ENCODE measurements at regions not wholly inside any gene's neighbourhood (a gene's known extent, or its start where the extent isn't known, plus 50 kb on each side); places are given as distances from the start of the nearest gene placed in this dataset.
"Not testable (repeated sequence)": the region's sequence is repeated elsewhere in the genome, so short reads cannot be mapped to it uniquely, and the experiment has no call there.

DNA sequence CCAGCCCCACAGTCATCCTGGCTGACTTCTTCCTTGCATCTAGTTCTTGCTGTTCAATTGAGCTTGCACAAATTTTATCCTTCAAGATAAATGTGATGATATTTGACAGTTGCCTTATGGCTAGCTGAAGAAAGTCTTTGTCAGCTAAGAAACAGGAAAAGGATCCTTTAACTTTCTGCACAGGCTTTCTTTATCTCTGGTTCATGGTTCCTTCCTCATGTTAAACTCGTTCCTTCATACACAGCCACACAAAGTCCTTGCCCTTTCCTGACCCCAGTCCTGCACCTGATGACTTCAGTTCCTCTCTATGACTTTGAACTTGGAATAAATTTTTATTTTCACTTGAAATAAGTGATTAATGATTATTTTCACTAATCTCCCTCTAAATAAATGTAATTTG is 132.5 kb upstream of the PRSS3 start:
- peaks cover 10% of the 10 kb centered on the region for H3K27me3 Mint-ChIP-seq
- POLR2A ChIA-PET, result interaction anchor here (0.6 kb wide), 1 partner anchor 481 kb away, joined by 3 read pairs; no protein-coding TSS in a partner anchor

DNA sequence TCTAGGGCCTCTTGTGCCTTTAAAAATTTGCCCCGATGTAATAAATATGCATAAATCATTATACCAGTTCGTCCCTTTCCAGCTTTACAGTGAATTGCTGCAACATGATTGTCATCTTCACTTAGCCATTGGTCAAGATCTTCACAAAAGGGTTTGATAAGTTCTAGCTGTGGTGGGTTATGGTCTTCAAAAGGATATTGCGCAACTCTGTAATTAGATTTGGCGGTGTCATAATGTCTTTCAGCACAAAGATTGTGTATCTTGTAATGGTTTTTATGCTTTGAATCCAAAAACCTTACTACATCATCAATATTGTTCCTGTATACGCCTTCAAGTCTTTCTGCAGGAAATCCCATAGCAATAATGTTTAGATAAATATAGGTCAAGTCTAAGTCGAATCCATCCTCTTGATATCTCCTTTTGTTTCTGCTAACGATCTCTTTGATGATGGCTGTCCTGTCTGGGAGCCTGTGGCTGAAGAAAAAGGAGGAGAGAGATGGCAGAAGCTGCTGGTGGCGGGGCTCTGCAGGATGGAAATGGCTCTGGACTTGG is 119.1 kb upstream of the PRSS3 start:
- H3K4me3 Mint-ChIP-seq, result peak overlapping the region; percentile 79
- POLR2A ChIA-PET; H3K9me3 Mint-ChIP-seq; H3K4me1 Mint-ChIP-seq (ENCODE audit: low read depth); DNase-seq; H3K27ac Mint-ChIP-seq; H3K36me3 Mint-ChIP-seq; intact Hi-C loops (cut with micrococcal nuclease): not testable (repeated sequence)
- H3K27me3 Mint-ChIP-seq, result peaks cover 65% of the 10 kb centered on the region
- CTCF ChIA-PET, result interaction anchor here (1.4 kb wide), 1 partner anchor 52 kb away, joined by 7 read pairs; no protein-coding TSS in a partner anchor

More for the DNA sequence above, 132.5 kb upstream of the PRSS3 start:
- intact Hi-C loops (cut with micrococcal nuclease), result no loop called here
- CTCF ChIA-PET, result interaction anchor here (1.0 kb wide), 1 partner anchor 59 kb away, joined by 4 read pairs; no protein-coding TSS in a partner anchor
- no peaks in the 10 kb centered on the region for H3K9me3 Mint-ChIP-seq
- no peaks in the 10 kb centered on the region for H3K36me3 Mint-ChIP-seq
- H3K27ac Mint-ChIP-seq, result no peak overlapping the region
- H3K4me1 Mint-ChIP-seq (ENCODE audit: low read depth), result no peaks in the 10 kb centered on the region
- DNase-seq, result no peak
- H3K4me3 Mint-ChIP-seq, result no peak overlapping the region

DNA sequence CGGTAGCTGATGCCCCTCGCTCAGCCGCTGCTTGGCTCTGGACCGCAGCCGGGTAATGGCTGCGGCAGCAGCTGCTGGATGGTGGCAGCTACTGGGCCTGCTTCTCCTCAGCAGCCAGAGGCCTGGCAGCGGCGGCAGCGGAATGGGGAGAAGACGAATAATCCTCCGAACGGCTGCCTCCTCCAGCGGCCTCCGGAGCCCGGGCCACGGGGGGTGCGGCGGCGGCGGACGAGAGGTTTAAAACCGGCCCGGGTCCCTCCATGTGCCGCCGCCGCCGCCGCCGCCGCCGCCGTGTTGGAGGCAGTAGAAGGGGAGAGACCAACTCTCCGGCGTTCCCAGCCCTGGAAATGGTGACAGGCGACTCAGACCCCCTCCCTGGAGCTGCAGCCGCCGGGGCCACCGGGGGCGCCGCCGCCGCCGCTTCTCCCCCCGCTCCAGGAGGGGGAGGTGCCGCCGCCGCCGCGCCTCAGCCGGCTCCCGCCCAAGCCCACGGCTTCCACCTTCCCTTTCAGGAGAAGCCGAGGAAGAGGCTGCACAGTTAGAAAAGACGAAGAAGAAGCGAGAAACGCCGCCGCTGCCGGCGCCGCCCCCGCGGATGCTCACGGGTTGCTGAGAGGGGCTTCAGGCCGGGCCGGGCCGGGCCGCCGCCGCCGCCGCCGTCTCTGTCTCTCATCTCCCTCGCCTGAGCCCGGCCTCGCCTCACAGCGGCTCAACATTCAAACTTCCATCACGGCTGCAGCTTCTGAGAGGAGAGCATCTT is 118.4 kb upstream of the PRSS3 start:
- Mint-ChIP-seq H3K4me1 (ENCODE audit: low read depth) (peaks cover 9% of the 10 kb centered on the region), H3K36me3 (no peaks in the 10 kb centered on the region), H3K27me3 (peaks cover 62% of the 10 kb centered on the region), H3K27ac (no peak overlapping the region), H3K9me3 (no peaks in the 10 kb centered on the region), H3K4me3 (peak overlapping the region; percentile 79)
- POLR2A ChIA-PET, result no interaction called here
- peak; percentile 23 for DNase-seq
- CTCF ChIA-PET, result interaction anchor here (0.6 to 1.4 kb wide), 2 partner anchors 29 to 53 kb away, joined by 3 to 7 read pairs; no protein-coding TSS in a partner anchor
- intact Hi-C loops (cut with micrococcal nuclease), result no loop called here

DNA sequence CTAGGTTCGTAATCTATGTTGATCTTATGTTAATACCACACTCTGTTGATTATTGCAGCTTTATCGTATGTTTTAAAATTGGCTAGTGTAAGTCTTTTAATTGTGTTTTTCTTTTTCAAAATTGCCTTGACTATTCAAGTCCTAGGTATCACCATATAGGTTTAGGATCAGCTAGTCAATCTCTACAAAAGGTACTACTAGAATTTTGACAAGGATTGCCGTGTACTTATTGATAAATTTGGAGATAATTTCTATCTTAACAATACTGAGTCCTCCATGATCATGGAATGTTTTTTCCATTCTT is 117.9 kb upstream of the PRSS3 start:
- intact Hi-C loops (cut with micrococcal nuclease), result no loop called here
- Mint-ChIP-seq H3K4me1 (ENCODE audit: low read depth) (peaks cover 9% of the 10 kb centered on the region), H3K9me3 (no peaks in the 10 kb centered on the region), H3K36me3 (no peaks in the 10 kb centered on the region), H3K27ac (no peak overlapping the region), H3K4me3 (peak overlapping the region; percentile 79), H3K27me3 (peaks cover 63% of the 10 kb centered on the region)
- no peak for DNase-seq
- CTCF ChIA-PET, result interaction anchor here (0.6 to 1.4 kb wide), 2 partner anchors 29 to 54 kb away, joined by 3 to 7 read pairs; no protein-coding TSS in a partner anchor
- POLR2A ChIA-PET, result no interaction called here

DNA sequence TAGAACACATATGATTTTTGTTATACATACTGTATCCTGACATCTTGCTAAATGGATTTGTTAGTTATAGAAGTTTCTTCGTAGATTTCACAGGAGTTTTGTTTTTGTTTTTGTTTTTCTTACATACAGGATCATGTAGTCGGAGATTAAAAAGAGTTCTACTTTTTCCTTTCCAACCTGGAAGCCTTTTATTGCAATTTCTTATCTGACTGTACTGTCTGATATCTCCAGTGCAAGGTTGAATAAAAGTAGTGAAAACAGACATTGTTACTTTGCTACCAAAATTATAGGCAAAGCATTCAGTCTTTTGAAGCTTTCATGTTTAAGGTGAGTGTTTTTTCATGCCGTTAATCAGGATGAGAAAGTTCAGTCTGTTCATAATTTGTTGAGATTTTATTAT is 117.4 kb upstream of the PRSS3 start:
- Mint-ChIP-seq H3K36me3 (no peaks in the 10 kb centered on the region), H3K9me3 (no peaks in the 10 kb centered on the region), H3K4me3 (no peak overlapping the region), H3K27ac (no peak overlapping the region), H3K4me1 (ENCODE audit: low read depth) (peaks cover 9% of the 10 kb centered on the region), H3K27me3 (peaks cover 64% of the 10 kb centered on the region)
- DNase-seq, result no peak
- POLR2A ChIA-PET, result no interaction called here
- intact Hi-C loops (cut with micrococcal nuclease), result no loop called here
- CTCF ChIA-PET, result interaction anchor here (1.4 kb wide), 1 partner anchor 54 kb away, joined by 7 read pairs; no protein-coding TSS in a partner anchor

DNA sequence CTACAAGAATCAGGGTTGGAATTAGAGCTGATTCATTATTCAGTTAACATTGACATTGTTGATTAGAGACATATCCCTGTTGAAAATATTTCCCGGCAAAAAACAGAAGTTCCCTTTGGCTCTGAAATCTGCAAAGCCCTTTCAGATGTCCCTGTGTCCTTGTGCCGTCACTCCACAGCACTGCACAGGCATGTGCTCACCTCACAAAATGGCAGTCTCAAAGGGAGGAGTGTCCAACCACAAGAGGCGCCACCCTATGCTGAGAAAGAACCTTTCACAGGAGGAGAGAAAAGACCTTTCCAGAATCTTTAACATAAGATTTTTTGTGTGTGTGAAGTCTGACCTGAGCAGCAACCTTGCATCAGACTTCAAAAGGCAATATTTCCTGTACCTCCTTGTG is 112.8 kb upstream of the PRSS3 start:
- Mint-ChIP-seq H3K27me3 (peaks cover 48% of the 10 kb centered on the region), H3K36me3 (no peaks in the 10 kb centered on the region), H3K4me3 (no peak overlapping the region), H3K4me1 (ENCODE audit: low read depth) (no peaks in the 10 kb centered on the region), H3K27ac (no peak overlapping the region), H3K9me3 (no peaks in the 10 kb centered on the region)
- DNase-seq, result no peak
- CTCF ChIA-PET, result interaction anchor here (1.2 to 1.4 kb wide), 2 partner anchors 37 to 59 kb away, joined by 3 to 6 read pairs; no protein-coding TSS in a partner anchor
- POLR2A ChIA-PET, result no interaction called here
- intact Hi-C loops (cut with micrococcal nuclease), result no loop called here

DNA sequence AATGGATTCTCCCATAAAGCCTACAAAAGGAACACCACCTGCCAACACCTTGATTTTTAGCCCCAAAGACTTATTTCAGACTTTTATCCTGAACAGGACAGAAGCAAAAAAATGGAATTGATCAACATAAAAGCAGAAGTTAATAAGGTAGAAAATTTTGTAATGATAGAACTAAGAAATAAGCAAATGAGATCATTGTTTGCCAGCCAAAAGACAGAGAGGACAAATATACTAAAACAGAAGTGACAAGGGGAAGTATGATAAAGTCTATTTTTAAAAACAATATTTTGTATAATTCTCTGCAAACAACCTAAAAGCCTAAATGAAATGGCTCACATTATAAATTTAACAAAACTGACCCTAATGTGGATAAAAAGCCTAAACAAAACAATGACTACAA is 110.5 kb upstream of the PRSS3 start:
- Mint-ChIP-seq H3K4me3 (no peak overlapping the region), H3K27ac (no peak overlapping the region), H3K9me3 (no peaks in the 10 kb centered on the region), H3K27me3 (peaks cover 41% of the 10 kb centered on the region), H3K36me3 (no peaks in the 10 kb centered on the region), H3K4me1 (ENCODE audit: low read depth) (no peaks in the 10 kb centered on the region)
- no peak for DNase-seq
- intact Hi-C loops (cut with micrococcal nuclease), result no loop called here
- ChIA-PET CTCF (no interaction called here), POLR2A (no interaction called here)

DNA sequence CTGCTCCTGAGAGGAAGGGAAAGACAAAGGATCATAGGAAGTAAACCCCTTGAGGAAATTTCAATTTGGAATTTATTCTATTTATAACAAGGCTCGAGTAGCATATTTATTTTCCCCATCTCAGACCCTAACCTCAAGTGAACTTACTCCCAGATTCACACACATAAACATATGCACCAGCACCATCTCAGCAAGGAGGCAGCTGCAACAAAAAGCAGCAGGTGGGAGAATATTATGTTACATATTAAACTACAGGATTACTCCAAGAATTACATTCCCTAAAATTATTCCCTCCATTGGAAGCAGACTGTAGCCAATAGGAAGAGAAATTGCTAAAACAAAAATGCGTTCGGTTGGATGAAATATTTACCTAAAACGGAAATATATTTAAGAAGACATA is 108.4 kb upstream of the PRSS3 start:
- ChIA-PET CTCF (interaction anchor here (1.3 kb wide), 1 partner anchor 63 kb away, joined by 3 read pairs; no protein-coding TSS in a partner anchor), POLR2A (no interaction called here)
- no peak overlapping the region for H3K27ac Mint-ChIP-seq
- H3K36me3 Mint-ChIP-seq, result no peaks in the 10 kb centered on the region
- intact Hi-C loops (cut with micrococcal nuclease), result no loop called here
- H3K27me3 Mint-ChIP-seq, result peaks cover 32% of the 10 kb centered on the region
- no peak overlapping the region for H3K4me3 Mint-ChIP-seq
- H3K9me3 Mint-ChIP-seq, result no peaks in the 10 kb centered on the region
- no peaks in the 10 kb centered on the region for H3K4me1 Mint-ChIP-seq (ENCODE audit: low read depth)
- DNase-seq, result no peak

DNA sequence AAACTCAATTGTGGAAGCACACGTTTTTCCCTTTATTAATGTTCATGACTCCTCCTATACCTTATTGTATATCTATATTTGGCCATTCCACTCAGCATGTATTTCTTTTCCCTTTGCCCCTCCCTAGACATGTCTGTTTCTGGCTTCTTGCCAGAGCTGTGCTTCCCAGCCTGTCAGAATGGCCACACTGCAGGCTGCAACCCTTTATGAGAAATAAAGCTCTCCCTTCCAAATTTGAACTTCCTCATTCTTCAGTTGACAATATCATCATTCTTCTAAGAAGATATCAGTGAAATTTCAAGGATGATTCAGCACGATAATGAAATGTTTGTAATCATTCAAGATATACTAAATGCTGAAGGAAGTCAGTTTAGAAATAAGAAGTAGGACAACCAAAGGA is 107.6 kb upstream of the PRSS3 start:
- CTCF ChIA-PET, result no interaction called here
- POLR2A ChIA-PET, result no interaction called here

DNA sequence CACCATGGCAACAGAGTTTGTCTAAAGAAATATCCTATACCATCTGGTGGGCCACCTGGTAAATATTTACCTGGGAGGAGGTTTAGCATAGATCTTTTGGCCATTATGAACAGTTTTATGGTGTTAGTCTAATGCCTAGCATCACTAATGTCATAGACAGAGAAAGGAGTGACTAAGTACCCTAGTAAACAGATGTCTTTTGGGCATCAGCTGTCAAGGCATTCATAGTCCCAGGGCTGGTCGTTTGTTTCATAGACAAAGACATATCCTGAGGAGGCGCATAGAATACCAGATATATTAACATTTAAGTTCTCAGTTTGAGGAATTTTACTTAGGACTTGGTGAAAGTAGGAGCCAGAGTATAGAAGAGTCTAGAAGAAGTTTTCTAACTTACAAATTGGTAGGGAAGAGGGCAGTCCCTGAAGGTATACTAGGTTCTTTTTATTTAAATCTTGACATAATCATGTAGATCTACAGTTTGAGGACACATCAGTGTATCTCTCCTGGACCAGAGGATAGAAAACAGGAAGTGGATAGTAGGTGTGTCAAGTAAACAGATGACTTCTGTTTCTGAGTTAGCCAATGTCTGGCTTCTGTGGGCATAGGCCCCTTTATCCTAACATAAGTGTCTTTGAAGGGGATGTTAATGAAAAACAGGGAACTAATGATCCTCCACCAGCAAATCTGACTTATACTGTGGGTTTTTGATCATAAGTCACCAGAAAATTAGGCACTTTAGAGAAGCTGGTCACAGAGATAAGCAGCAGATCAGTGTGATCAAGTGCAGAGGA is 105.0 kb upstream of the PRSS3 start:
- POLR2A ChIA-PET, result no interaction called here
- peaks cover 24% of the 10 kb centered on the region for H3K27me3 Mint-ChIP-seq
- no peaks in the 10 kb centered on the region for H3K36me3 Mint-ChIP-seq
- H3K9me3 Mint-ChIP-seq, result no peaks in the 10 kb centered on the region
- intact Hi-C loops (cut with micrococcal nuclease), result no loop called here
- CTCF ChIA-PET, result no interaction called here
- H3K4me3 Mint-ChIP-seq, result no peak overlapping the region
- DNase-seq, result no peak
- H3K4me1 Mint-ChIP-seq (ENCODE audit: low read depth), result no peaks in the 10 kb centered on the region
- H3K27ac Mint-ChIP-seq, result no peak overlapping the region

More for the DNA sequence above, 107.6 kb upstream of the PRSS3 start:
- no peak overlapping the region for H3K27ac Mint-ChIP-seq
- intact Hi-C loops (cut with micrococcal nuclease), result no loop called here
- no peak for DNase-seq
- no peaks in the 10 kb centered on the region for H3K4me1 Mint-ChIP-seq (ENCODE audit: low read depth)
- H3K9me3 Mint-ChIP-seq, result no peaks in the 10 kb centered on the region
- no peak overlapping the region for H3K4me3 Mint-ChIP-seq
- H3K27me3 Mint-ChIP-seq, result peaks cover 25% of the 10 kb centered on the region
- no peaks in the 10 kb centered on the region for H3K36me3 Mint-ChIP-seq

DNA sequence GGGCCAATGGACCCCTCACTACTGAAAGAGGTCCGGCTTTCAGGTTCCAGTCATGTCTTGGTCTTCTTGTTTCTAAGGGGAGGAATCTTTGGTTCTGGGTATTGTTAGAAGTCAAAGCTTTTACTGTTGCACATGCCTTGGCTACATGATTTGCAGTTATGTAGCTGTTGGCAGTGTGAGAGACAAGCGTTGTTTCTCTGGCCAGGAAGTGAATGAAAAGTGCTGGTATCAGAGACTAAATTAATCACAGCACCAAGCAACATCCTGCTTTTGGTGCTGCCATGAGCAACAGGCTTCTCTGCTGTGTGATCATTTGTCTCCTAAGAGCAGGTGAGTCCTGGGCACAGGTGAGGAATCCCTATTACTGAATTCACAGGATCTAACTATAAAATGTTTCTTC is 100.1 kb upstream of the PRSS3 start:
- intact Hi-C loops (cut with micrococcal nuclease), result no loop called here
- Mint-ChIP-seq H3K9me3 (no peaks in the 10 kb centered on the region), H3K27ac (no peak overlapping the region), H3K27me3 (peaks cover 20% of the 10 kb centered on the region), H3K4me1 (ENCODE audit: low read depth) (no peaks in the 10 kb centered on the region), H3K4me3 (no peak overlapping the region), H3K36me3 (no peaks in the 10 kb centered on the region)
- DNase-seq, result no peak
- CTCF ChIA-PET, result interaction anchor here (3.4 kb wide), 1 partner anchor 72 kb away, joined by 16 read pairs; no protein-coding TSS in a partner anchor
- POLR2A ChIA-PET, result no interaction called here

DNA sequence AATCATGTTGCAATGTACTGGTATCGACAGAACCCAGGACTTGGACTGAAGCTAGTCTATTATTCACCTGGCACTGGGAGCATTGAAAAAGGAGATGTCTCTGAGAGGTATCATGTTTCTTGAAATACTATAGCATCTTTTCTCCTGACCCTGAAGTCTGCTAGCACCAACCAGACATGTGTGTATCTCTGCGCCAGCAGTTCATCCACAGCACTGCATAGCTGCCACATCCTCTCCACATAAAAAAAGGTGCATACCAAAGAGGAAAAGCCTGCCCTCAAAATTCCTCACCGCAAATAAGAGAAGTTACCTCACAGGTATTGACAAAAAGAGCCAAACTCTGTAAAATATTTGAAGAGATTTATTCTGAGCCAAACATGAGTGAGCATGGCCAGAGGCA is 99.5 kb upstream of the PRSS3 start:
- peaks cover 20% of the 10 kb centered on the region for H3K27me3 Mint-ChIP-seq
- intact Hi-C loops (cut with micrococcal nuclease), result no loop called here
- peaks cover 2% of the 10 kb centered on the region for H3K4me1 Mint-ChIP-seq (ENCODE audit: low read depth)
- H3K9me3 Mint-ChIP-seq, result no peaks in the 10 kb centered on the region
- ChIA-PET POLR2A (no interaction called here), CTCF (interaction anchor here (3.4 kb wide), 1 partner anchor 72 kb away, joined by 16 read pairs; no protein-coding TSS in a partner anchor)
- DNase-seq, result no peak
- no peaks in the 10 kb centered on the region for H3K36me3 Mint-ChIP-seq
- H3K27ac Mint-ChIP-seq, result no peak overlapping the region
- no peak overlapping the region for H3K4me3 Mint-ChIP-seq
